ENCODE measurements at regions not wholly inside any gene's neighbourhood (a gene's known extent, or its start where the extent isn't known, plus 50 kb on each side); places are given as distances from the start of the nearest gene placed in this dataset.

- TF ChIP-seq CTCF (conservative IDR thresholded peaks at IDR 0.05; ENCODE audit: low read length) = no peak
- TF ChIP-seq EZH2phosphoT487 (IDR thresholded peaks at IDR 0.05; ENCODE audit: borderline replicate concordance, low read depth, low read length) = no peak
Measured at GRCh38 chr1:96588416-96588995, 133.1 kb upstream of the PTBP2 start.

Measured in OCI-LY7 (cell line).